Activated CD8-positive, alpha-beta T cell treated with anti-CD3 and anti-CD28 coated beads for 36 hours (primary cell): ENCODE measurements at regions not wholly inside any gene's neighbourhood (a gene's known extent, or its start where the extent isn't known, plus 50 kb on each side); places are given as distances from the start of the nearest gene placed in this dataset.

Experiments used
- ATAC-seq: fragments of 200-7000 bp; cut with Tn5 transposase; one replicate; pipeline ENCODE4 v1.10.0; 2021; ENCODE audit warnings: mild to moderate bottlenecking, moderate library complexity
- CTCF ChIA-PET: fragments of 350-600 bp; sonication (Branson Sonifier 250); formaldehyde crosslinking; loops from one replicate; lab custom pipeline; 2021; ENCODE audit warnings: antibody characterized with exemption; lab: Charles Lee
- POLR2A ChIA-PET: fragments of 350-600 bp; sonication (Branson Sonifier 250); formaldehyde crosslinking; loops from one replicate; lab custom pipeline; 2021; ENCODE audit warnings: antibody characterized with exemption; lab: Charles Lee
- DNase-seq: peaks from one replicate; pipeline ENCODE4 v3.0.0-alpha.2; 2020
- H3K27ac Mint-ChIP-seq: one replicate; pipeline ENCODE4 v1.8.0; 2021; ENCODE audit warnings: mild to moderate bottlenecking, mixed read lengths
- H3K27me3 Mint-ChIP-seq: one replicate; pipeline ENCODE4 v1.8.0; 2021; ENCODE audit warnings: mixed read lengths
- H3K36me3 Mint-ChIP-seq: one replicate; pipeline ENCODE4 v1.8.0; 2021; ENCODE audit warnings: low read depth, mixed read lengths
- H3K4me1 Mint-ChIP-seq: one replicate; pipeline ENCODE4 v1.8.0; 2021; ENCODE audit warnings: low read depth, mixed read lengths
- H3K4me3 Mint-ChIP-seq: one replicate; pipeline ENCODE4 v1.8.0; 2021; ENCODE audit warnings: mild to moderate bottlenecking, moderate library complexity, mixed read lengths
- H3K9me3 Mint-ChIP-seq: one replicate; pipeline ENCODE4 v1.8.0; 2021; ENCODE audit warnings: mixed read lengths
- intact Hi-C: fragments of 100-400 bp; cut with micrococcal nuclease; formaldehyde crosslinking; loops from one replicate; pipeline ENCODE4 v1.10.0; 2022
- TF ChIP-seq, protein P1 (sequence below): fragments of 200-600 bp; IDR thresholded peaks from one replicate; pipeline ENCODE4 v1.8.0; 2022; ENCODE audit warnings: antibody characterized with exemption, mild to moderate bottlenecking

GRCh38 chr4:82268826-82269193, 105.0 kb downstream of the HNRNPD start:
- TF ChIP-seq, protein P1, sequence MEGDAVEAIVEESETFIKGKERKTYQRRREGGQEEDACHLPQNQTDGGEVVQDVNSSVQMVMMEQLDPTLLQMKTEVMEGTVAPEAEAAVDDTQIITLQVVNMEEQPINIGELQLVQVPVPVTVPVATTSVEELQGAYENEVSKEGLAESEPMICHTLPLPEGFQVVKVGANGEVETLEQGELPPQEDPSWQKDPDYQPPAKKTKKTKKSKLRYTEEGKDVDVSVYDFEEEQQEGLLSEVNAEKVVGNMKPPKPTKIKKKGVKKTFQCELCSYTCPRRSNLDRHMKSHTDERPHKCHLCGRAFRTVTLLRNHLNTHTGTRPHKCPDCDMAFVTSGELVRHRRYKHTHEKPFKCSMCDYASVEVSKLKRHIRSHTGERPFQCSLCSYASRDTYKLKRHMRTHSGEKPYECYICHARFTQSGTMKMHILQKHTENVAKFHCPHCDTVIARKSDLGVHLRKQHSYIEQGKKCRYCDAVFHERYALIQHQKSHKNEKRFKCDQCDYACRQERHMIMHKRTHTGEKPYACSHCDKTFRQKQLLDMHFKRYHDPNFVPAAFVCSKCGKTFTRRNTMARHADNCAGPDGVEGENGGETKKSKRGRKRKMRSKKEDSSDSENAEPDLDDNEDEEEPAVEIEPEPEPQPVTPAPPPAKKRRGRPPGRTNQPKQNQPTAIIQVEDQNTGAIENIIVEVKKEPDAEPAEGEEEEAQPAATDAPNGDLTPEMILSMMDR: peak; percentile 35
- intact Hi-C loops: loop anchor here (1.0 kb wide), 1 partner anchor 863 kb away; no protein-coding TSS in a partner anchor
- Mint-ChIP-seq H3K27ac (no peak overlapping the region), H3K36me3 (no peaks in the 10 kb centered on the region), H3K27me3 (no peaks in the 10 kb centered on the region), H3K4me1 (peaks cover 10% of the 10 kb centered on the region), H3K4me3 (no peak overlapping the region), H3K9me3 (no peaks in the 10 kb centered on the region)
- ChIA-PET POLR2A (no interaction called here), CTCF (interaction anchor here (0.8 to 2.9 kb wide), 31 partner anchors 9 to 862 kb away, joined by 3 to 13 read pairs (median 4); partner anchors contain the start of gene RASGEF1B)
- no peak for ATAC-seq
- DNase-seq: no peak

- intact Hi-C loops: loop anchor here (1.0 kb wide), 1 partner anchor 862 kb away; no protein-coding TSS in a partner anchor
- H3K9me3 Mint-ChIP-seq: no peaks in the 10 kb centered on the region
- H3K4me1 Mint-ChIP-seq: peaks cover 10% of the 10 kb centered on the region
- no peaks in the 10 kb centered on the region for H3K27me3 Mint-ChIP-seq
- POLR2A ChIA-PET: interaction anchor here (1.0 kb wide), 1 partner anchor 13 kb away, joined by 3 read pairs; no protein-coding TSS in a partner anchor
- DNase-seq: peak; percentile 63
- no peak overlapping the region for H3K4me3 Mint-ChIP-seq
- CTCF ChIA-PET: interaction anchor here (0.7 to 2.9 kb wide), 39 partner anchors 9 to 869 kb away, joined by 3 to 13 read pairs (median 4); partner anchors contain the start of gene RASGEF1B
- H3K27ac Mint-ChIP-seq: no peak overlapping the region
- peak; percentile 86 for ATAC-seq
- TF ChIP-seq, protein P1: peak; percentile 79
- no peaks in the 10 kb centered on the region for H3K36me3 Mint-ChIP-seq
Observed at GRCh38 chr4:82268050-82268825, 105.6 kb downstream of the HNRNPD start.

GRCh38 chr4:82267506-82267905, 106.3 kb downstream of the HNRNPD start:
- POLR2A ChIA-PET: interaction anchor here (1.0 kb wide), 1 partner anchor 14 kb away, joined by 3 read pairs; no protein-coding TSS in a partner anchor
- intact Hi-C loops: no loop called here
- peaks cover 10% of the 10 kb centered on the region for H3K4me1 Mint-ChIP-seq
- no peaks in the 10 kb centered on the region for H3K9me3 Mint-ChIP-seq
- no peak overlapping the region for H3K27ac Mint-ChIP-seq
- H3K4me3 Mint-ChIP-seq: no peak overlapping the region
- no peaks in the 10 kb centered on the region for H3K27me3 Mint-ChIP-seq
- no peak for ATAC-seq
- CTCF ChIA-PET: interaction anchor here (0.9 to 2.9 kb wide), 18 partner anchors 10 to 868 kb away, joined by 3 to 13 read pairs (median 4); no protein-coding TSS in a partner anchor
- TF ChIP-seq, protein P1: no peak
- no peak for DNase-seq
- H3K36me3 Mint-ChIP-seq: no peaks in the 10 kb centered on the region

DNA sequence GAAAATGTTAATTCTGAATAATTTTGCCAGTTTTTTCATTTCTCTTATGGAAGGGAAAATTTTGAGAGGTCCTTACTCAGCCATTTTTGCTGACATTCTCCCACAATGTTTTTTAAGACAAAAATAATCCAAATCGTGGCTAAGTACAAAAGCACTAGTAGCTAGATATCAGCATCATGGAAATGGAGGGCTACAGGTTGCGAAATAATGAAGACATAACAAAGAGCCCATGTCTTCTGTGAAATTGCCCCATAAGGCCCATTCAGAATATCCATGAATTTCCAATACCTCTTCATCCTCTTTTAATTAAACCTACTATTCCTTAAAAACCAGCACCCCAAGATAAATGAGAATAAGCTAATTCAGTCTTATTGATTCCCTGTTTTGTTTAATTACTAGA, 107.4 kb downstream of the HNRNPD start:
- intact Hi-C loops: no loop called here
- no peaks in the 10 kb centered on the region for H3K9me3 Mint-ChIP-seq
- ChIA-PET POLR2A (no interaction called here), CTCF (interaction anchor here (1.0 to 2.1 kb wide), 5 partner anchors 13 to 831 kb away, joined by 3 to 5 read pairs (median 4); no protein-coding TSS in a partner anchor)
- H3K4me3 Mint-ChIP-seq: no peak overlapping the region
- no peak overlapping the region for H3K27ac Mint-ChIP-seq
- no peaks in the 10 kb centered on the region for H3K27me3 Mint-ChIP-seq
- no peaks in the 10 kb centered on the region for H3K36me3 Mint-ChIP-seq
- DNase-seq: no peak
- H3K4me1 Mint-ChIP-seq: peaks cover 10% of the 10 kb centered on the region
- TF ChIP-seq, protein P1: no peak
- no peak for ATAC-seq

GRCh38 chr4:82261084-82261483, 112.7 kb downstream of the HNRNPD start:
- no peaks in the 10 kb centered on the region for H3K27me3 Mint-ChIP-seq
- no peak overlapping the region for H3K4me3 Mint-ChIP-seq
- ChIA-PET CTCF (interaction anchor here (0.9 kb wide), 1 partner anchor 909 kb away, joined by 3 read pairs; no protein-coding TSS in a partner anchor), POLR2A (no interaction called here)
- TF ChIP-seq, protein P1: no peak
- DNase-seq (no peak), ATAC-seq (no peak)
- no peaks in the 10 kb centered on the region for H3K9me3 Mint-ChIP-seq
- H3K36me3 Mint-ChIP-seq: no peaks in the 10 kb centered on the region
- no peaks in the 10 kb centered on the region for H3K4me1 Mint-ChIP-seq
- no peak overlapping the region for H3K27ac Mint-ChIP-seq
- intact Hi-C loops: no loop called here
